ENCODE measurements at regions not wholly inside any gene's neighbourhood (a gene's known extent, or its start where the extent isn't known, plus 50 kb on each side); places are given as distances from the start of the nearest gene placed in this dataset.
"Not testable (repeated sequence)": the region's sequence is repeated elsewhere in the genome, so short reads cannot be mapped to it uniquely, and the experiment has no call there.

DNA sequence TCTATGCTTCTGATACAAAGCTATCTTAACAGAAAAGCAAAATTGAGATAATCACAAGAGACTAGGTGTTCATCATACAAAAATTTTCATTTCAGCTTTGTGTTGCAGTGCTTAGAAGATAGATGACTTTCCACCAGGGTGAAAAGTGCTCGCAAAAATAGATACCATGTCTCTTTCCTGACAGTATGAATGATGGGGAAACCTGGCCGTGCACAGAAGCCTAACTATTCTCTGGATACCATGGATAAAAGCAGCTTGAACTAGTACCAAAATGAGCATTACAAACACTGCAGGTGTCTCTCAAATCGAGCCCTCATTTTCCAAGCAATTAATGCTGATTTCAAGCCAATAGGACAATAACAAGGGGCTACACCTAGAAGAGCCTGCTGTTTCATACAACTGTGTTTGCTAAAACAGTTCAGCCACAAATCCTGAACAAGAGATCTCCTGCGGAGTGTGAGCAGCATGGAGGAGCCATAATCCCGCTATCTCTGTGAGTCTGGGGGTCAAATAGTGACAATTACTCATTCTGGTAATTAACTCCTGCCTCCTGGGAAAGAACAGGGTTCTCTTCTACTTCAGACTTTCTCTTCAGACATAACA lies 507.6 kb downstream of the PID1 start:
- BruUV-seq (replicated peaks), result no TSS peak
- CTCF ChIA-PET, result no interaction called here
- Histone ChIP-seq H3K27ac (ENCODE audit: low read length) (no peak overlapping the region), H3K4me1 (ENCODE audit: control insufficient read depth, insufficient read depth, low read length) (no peaks in the 10 kb centered on the region), H3K9me3 (ENCODE audit: control insufficient read depth, insufficient read depth, low read depth, low read length) (no peaks in the 10 kb centered on the region), H3K4me3 (ENCODE audit: low read depth in 2 of 2, low read length in 2 of 2) (no peak overlapping the region), H3K36me3 (ENCODE audit: control insufficient read depth, insufficient read depth, low read length) (no peaks in the 10 kb centered on the region), H3K27me3 (ENCODE audit: control insufficient read depth, insufficient read depth, low read length) (no peaks in the 10 kb centered on the region)
- POLR2A ChIA-PET, result no interaction called here
- ATAC-seq (no peak), DNase-seq (ENCODE audit: low read depth, low spot score) (no peak)
- TF ChIP-seq, protein P1, sequence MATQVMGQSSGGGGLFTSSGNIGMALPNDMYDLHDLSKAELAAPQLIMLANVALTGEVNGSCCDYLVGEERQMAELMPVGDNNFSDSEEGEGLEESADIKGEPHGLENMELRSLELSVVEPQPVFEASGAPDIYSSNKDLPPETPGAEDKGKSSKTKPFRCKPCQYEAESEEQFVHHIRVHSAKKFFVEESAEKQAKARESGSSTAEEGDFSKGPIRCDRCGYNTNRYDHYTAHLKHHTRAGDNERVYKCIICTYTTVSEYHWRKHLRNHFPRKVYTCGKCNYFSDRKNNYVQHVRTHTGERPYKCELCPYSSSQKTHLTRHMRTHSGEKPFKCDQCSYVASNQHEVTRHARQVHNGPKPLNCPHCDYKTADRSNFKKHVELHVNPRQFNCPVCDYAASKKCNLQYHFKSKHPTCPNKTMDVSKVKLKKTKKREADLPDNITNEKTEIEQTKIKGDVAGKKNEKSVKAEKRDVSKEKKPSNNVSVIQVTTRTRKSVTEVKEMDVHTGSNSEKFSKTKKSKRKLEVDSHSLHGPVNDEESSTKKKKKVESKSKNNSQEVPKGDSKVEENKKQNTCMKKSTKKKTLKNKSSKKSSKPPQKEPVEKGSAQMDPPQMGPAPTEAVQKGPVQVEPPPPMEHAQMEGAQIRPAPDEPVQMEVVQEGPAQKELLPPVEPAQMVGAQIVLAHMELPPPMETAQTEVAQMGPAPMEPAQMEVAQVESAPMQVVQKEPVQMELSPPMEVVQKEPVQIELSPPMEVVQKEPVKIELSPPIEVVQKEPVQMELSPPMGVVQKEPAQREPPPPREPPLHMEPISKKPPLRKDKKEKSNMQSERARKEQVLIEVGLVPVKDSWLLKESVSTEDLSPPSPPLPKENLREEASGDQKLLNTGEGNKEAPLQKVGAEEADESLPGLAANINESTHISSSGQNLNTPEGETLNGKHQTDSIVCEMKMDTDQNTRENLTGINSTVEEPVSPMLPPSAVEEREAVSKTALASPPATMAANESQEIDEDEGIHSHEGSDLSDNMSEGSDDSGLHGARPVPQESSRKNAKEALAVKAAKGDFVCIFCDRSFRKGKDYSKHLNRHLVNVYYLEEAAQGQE (IDR thresholded peaks at IDR 0.05; ENCODE audit: insufficient read depth in 1 of 2, low read depth in 2 of 2, low read length in 1 of 2), result no peak
- TF ChIP-seq SIN3A (IDR thresholded peaks at IDR 0.05; ENCODE audit: borderline replicate concordance, insufficient read depth, low read depth, low read length), result no peak
- TF ChIP-seq, protein P2, sequence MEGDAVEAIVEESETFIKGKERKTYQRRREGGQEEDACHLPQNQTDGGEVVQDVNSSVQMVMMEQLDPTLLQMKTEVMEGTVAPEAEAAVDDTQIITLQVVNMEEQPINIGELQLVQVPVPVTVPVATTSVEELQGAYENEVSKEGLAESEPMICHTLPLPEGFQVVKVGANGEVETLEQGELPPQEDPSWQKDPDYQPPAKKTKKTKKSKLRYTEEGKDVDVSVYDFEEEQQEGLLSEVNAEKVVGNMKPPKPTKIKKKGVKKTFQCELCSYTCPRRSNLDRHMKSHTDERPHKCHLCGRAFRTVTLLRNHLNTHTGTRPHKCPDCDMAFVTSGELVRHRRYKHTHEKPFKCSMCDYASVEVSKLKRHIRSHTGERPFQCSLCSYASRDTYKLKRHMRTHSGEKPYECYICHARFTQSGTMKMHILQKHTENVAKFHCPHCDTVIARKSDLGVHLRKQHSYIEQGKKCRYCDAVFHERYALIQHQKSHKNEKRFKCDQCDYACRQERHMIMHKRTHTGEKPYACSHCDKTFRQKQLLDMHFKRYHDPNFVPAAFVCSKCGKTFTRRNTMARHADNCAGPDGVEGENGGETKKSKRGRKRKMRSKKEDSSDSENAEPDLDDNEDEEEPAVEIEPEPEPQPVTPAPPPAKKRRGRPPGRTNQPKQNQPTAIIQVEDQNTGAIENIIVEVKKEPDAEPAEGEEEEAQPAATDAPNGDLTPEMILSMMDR (IDR thresholded peaks at IDR 0.05), result no peak
- TF ChIP-seq POLR2AphosphoS5 (IDR thresholded peaks at IDR 0.05; ENCODE audit: low read depth, low read length), result no peak
- no peak for TF ChIP-seq TCF7L2 (IDR thresholded peaks at IDR 0.05; ENCODE audit: low read depth, low read length)
- intact Hi-C loops (cut with micrococcal nuclease; ENCODE audit: unreplicated experiment) (no loop called here), in situ Hi-C loops (cut with HindIII; ENCODE audit: low pct_unique_long_range_greater_than_20kb, low sequenced_read_pairs) (no loop called here)

DNA sequence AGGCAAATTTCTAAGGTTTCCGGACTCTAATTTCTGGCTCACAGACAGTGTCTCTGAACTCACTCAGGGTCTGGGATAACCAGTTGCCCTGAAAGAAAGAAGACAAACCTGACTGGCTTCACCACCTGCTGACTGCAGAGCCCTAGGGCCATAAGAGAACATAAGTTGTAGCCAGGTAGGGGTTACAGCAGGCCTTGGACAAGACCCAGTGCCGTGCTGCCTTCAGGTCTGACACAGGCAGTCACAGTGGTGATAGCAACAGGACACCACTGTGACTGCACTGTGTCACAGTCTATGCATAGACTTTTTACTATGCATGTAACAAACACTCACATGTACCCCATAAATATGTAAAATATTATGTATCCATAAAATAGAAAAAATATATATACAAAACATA lies 508.5 kb downstream of the PID1 start:
- no peak for ATAC-seq
- no peaks in the 10 kb centered on the region for H3K27me3 ChIP-seq (ENCODE audit: control insufficient read depth, insufficient read depth, low read length)
- in situ Hi-C loops (cut with HindIII; ENCODE audit: low pct_unique_long_range_greater_than_20kb, low sequenced_read_pairs) (no loop called here), intact Hi-C loops (cut with micrococcal nuclease; ENCODE audit: unreplicated experiment) (no loop called here)
- H3K4me1 ChIP-seq (ENCODE audit: control insufficient read depth, insufficient read depth, low read length), result no peaks in the 10 kb centered on the region
- TF ChIP-seq TCF7L2 (IDR thresholded peaks at IDR 0.05; ENCODE audit: low read depth, low read length) (no peak), SIN3A (IDR thresholded peaks at IDR 0.05; ENCODE audit: borderline replicate concordance, insufficient read depth, low read depth, low read length) (no peak), POLR2AphosphoS5 (IDR thresholded peaks at IDR 0.05; ENCODE audit: low read depth, low read length) (no peak)
- TF ChIP-seq, protein P1 (IDR thresholded peaks at IDR 0.05; ENCODE audit: insufficient read depth in 1 of 2, low read depth in 2 of 2, low read length in 1 of 2), result no peak
- TF ChIP-seq, protein P2 (IDR thresholded peaks at IDR 0.05), result no peak
- ChIA-PET POLR2A (no interaction called here), CTCF (no interaction called here)
- H3K4me3 ChIP-seq (ENCODE audit: low read depth in 2 of 2, low read length in 2 of 2), result no peak overlapping the region
- H3K36me3 ChIP-seq (ENCODE audit: control insufficient read depth, insufficient read depth, low read length), result no peaks in the 10 kb centered on the region
- H3K27ac ChIP-seq (ENCODE audit: low read length), result no peak overlapping the region
- DNase-seq (ENCODE audit: low read depth, low spot score), result no peak
- BruUV-seq (replicated peaks), result no TSS peak
- H3K9me3 ChIP-seq (ENCODE audit: control insufficient read depth, insufficient read depth, low read depth, low read length), result no peaks in the 10 kb centered on the region

DNA sequence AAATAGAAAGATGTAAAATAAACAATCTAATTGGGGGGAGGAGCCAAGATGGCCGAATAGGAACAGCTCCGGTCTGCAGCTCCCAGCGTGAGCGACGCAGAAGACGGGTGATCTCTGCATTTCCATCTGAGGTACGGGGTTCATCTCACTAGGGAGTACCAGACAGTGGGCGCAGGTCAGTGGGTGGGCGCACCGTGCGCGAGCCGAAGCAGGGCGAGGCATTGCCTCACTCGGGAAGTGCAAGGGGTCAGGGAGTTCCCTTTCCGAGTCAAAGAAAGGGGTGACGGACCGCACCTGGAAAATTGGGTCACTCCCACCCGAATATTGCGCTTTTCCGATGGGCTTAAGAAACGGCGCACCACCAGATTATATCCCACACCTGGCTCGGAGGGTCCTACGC lies 515.4 kb downstream of the PID1 start:
- H3K4me3 ChIP-seq (ENCODE audit: low read depth in 2 of 2, low read length in 2 of 2); H3K27me3 ChIP-seq (ENCODE audit: control insufficient read depth, insufficient read depth, low read length); POLR2A ChIA-PET; intact Hi-C loops (cut with micrococcal nuclease; ENCODE audit: unreplicated experiment); DNase-seq (ENCODE audit: low read depth, low spot score); H3K27ac ChIP-seq (ENCODE audit: low read length); H3K9me3 ChIP-seq (ENCODE audit: control insufficient read depth, insufficient read depth, low read depth, low read length); BruUV-seq (replicated peaks); in situ Hi-C loops (cut with HindIII; ENCODE audit: low pct_unique_long_range_greater_than_20kb, low sequenced_read_pairs); CTCF ChIA-PET; ATAC-seq; H3K36me3 ChIP-seq (ENCODE audit: control insufficient read depth, insufficient read depth, low read length); H3K4me1 ChIP-seq (ENCODE audit: control insufficient read depth, insufficient read depth, low read length): not testable (repeated sequence)

Data from Panc1 (cell line).